GM21381 (cell line): ENCODE measurements at regions not wholly inside any gene's neighbourhood (a gene's known extent, or its start where the extent isn't known, plus 50 kb on each side); places are given as distances from the start of the nearest gene placed in this dataset.
"Not testable (repeated sequence)": the region's sequence is repeated elsewhere in the genome, so short reads cannot be mapped to it uniquely, and the experiment has no call there.

Experiments used
- ATAC-seq: cut with Tn5 transposase; IDR thresholded peaks from one replicate; pipeline ENCODE4 v1.9.1; 2021; ENCODE audit warnings: mild to moderate bottlenecking, moderate library complexity; ENCODE audit not compliant: unreplicated experiment

GRCh38 chr3:64393193-64393592 lies 167.9 kb upstream of the PRICKLE2 start:
- no peak for ATAC-seq

- no peak for ATAC-seq
Observed at GRCh38 chr3:64392001-64392400, 166.7 kb upstream of the PRICKLE2 start.

- ATAC-seq, result no peak
Observed at GRCh38 chr3:64390893-64391292, 165.6 kb upstream of the PRICKLE2 start.

- no peak for ATAC-seq
Observed at GRCh38 chr3:64388886-64389285, 163.6 kb upstream of the PRICKLE2 start.

DNA sequence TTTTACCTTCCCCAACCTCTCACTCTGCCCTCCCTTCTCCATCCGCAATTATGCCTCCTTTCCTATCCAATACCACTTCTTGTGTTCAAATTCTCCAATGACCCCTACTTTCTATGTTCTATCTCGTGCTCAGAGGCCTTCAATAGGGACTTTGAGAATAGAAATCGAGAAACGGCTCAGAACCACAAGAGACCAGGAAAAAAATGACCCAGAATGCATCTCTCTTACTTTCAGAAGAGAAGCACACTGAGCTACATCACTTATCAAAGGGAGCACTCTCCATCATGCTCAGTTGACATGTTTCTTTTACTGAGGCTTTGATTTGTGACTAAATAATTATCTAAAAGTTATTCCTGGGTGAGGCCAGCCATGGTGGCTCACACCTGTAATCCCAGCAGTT lies 162.4 kb upstream of the PRICKLE2 start:
- ATAC-seq, result no peak

GRCh38 chr3:64385277-64385676 lies 160.0 kb upstream of the PRICKLE2 start:
- ATAC-seq, result no peak

- no peak for ATAC-seq
Observed at GRCh38 chr3:64384561-64384960, 159.3 kb upstream of the PRICKLE2 start.

- ATAC-seq, result no peak
Observed at GRCh38 chr3:64382153-64382552, 156.9 kb upstream of the PRICKLE2 start.

GRCh38 chr3:64381367-64381766 lies 156.1 kb upstream of the PRICKLE2 start:
- ATAC-seq, result no peak

GRCh38 chr3:64380546-64380945 lies 155.3 kb upstream of the PRICKLE2 start:
- ATAC-seq, result no peak

GRCh38 chr3:64379221-64379620 lies 154.0 kb upstream of the PRICKLE2 start:
- ATAC-seq, result no peak

DNA sequence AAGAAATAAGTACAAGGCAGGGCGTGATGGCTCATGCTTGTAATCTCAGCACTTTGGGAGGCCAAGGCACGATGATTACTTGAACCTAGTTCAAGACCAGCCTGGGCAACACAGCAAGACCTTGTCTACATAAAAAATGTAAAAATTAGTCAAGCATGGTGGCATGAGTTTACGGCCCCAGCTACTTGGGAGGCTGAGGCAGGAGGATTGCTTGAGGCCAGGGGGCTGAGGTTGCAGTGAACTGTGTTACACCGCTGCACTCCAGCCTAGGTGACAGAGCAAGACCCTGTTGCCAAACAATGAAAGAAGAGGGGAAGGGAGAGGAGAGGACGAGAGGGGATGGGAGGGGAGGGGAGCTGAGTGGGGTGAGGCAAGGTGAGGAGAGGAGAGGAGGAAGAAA lies 152.7 kb upstream of the PRICKLE2 start:
- no peak for ATAC-seq

DNA sequence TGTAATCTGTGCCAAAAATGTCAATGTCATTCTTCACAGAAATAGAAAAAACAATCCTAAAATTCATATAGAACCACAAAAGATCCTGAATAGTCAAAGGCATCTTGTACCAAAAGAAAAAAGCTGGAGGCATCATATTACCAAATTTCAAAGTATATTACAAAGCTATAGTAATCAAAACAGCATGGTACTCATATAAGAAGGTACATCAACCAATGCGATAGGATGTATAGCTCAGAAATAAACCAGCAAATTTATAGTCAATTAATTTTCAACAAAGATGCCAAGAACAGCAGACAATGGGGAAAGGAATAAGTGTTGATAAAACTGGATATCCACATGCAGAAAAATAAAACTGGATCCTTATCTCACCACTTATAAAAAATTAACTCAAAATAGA lies 150.5 kb upstream of the PRICKLE2 start:
- ATAC-seq, result no peak

- no peak for ATAC-seq
Observed at GRCh38 chr3:64369390-64369789, 144.1 kb upstream of the PRICKLE2 start.

GRCh38 chr3:64368257-64369020 lies 143.2 kb upstream of the PRICKLE2 start:
- ATAC-seq, result no peak

- no peak for ATAC-seq
Observed at GRCh38 chr3:64365877-64366276, 140.6 kb upstream of the PRICKLE2 start.

GRCh38 chr3:64363842-64364241 lies 138.6 kb upstream of the PRICKLE2 start:
- ATAC-seq, result no peak

DNA sequence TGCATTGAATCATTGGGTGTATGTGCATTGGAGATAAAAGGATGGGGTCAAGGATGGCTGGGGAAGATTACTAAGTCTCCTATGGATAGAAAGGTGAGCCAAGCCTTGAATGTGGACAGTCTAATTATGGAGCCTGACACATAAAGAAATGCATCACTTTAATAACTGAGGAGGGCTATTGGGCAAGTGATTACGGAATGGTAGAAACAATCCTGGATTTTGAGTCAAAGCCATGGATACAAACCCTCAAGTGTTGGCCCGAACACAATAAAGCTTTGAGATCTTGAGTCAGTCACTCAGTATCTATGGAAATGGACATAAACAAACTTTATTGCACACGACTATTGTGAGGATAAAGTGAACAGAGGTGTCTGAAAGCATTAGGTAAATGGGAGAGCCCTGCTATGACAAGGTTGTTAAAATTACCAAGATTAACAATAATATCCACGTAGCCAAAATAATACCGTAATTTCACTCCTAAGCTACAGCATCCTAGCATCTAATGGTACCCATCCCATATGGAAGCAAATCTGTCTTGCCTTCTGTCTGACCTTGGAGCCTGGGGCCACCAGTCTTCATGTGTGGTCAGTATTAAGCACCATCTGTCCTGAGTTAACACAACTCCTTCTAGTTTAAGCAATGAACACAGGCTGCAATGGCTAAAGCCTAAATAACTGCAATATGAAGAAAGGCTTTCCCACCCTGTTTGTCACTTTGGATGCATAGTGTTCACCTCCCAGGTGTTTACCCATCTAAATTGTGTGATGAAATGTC lies 136.9 kb upstream of the PRICKLE2 start:
- ATAC-seq, result no peak

DNA sequence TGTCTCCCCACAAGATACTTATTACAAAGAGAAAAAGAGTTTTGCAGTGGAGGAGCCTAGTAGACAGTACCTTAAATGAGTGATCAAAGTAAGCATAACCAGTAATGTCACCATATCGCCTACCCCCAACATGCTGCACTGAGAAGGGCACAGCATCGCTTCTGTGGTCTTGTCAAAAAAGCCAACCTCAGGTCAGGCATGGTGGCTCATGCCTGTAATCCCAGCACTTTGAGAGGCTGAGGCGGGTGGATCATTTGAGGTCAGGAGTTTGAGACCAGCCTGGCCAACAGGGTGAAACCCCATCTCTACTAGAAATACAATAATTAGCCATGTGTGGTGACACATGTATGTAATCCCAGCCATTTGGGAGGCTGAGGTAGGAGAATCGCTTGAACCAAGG lies 135.8 kb upstream of the PRICKLE2 start:
- ATAC-seq, result not testable (repeated sequence)

DNA sequence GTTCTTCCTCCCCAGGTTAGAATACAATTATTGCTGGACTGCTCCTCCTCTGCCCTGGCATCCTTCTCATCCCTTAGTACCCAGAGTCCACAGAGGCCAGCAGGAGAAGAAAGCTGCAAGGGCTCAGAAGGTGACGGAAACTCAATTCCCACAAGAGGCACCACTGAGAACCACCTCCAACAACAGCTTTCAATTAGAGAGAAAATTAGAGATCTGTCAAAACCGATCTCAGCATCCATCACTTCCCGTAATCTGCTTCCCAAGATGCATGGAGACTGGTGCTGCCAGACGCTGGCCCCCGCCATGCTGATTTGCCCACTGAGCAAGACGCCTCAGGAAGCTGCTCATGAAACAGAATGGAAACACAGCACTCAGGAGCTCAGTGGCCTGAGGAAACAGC lies 135.0 kb upstream of the PRICKLE2 start:
- ATAC-seq, result no peak

GRCh38 chr3:64359735-64360134 lies 134.5 kb upstream of the PRICKLE2 start:
- ATAC-seq, result no peak

DNA sequence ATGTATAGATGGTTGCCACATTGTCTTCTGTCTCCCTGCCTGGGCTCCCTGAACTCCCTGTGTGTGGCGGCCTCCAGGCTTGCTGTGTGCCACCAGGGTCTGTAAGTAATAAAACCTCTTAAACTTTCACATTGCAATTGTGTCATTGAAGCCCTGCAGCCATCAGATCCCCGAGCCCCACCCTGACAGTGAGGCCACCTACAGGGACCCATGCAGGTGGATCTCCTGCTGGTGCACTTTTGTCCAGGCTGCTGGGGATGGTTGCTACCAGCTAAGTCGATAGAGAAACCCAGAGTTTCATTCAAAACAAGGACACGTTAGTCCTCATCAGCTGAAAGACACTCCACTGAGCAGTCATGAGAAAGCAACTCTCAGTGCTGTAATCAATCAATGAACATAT lies 133.6 kb upstream of the PRICKLE2 start:
- ATAC-seq, result no peak
